ENCODE measurements at regions not wholly inside any gene's neighbourhood (a gene's known extent, or its start where the extent isn't known, plus 50 kb on each side); places are given as distances from the start of the nearest gene placed in this dataset.

DNA sequence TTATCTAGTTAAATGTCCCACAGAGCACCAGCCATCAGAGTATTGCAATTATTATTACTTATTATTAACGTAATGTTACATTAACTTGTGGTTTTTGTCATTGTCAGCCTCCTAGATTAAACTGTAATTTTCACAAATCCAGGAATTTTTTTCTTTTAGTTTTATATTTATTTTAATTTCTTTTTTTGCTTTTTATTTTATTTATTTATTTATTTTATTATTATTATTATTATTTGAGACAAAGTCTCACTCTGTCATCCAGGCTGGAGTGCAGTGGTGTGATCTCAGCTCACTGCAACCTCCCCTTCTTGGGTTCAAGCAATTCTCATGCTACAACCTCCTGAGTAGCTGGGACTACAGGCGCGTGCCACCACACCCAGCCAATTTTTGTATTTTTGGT lies 202.9 kb upstream of the LUZP2 start:
- DNase-seq (ENCODE audit: low read depth): no peak
- no peak overlapping the region for H3K4me3 ChIP-seq (ENCODE audit: low read length)
- TF ChIP-seq, protein P1, sequence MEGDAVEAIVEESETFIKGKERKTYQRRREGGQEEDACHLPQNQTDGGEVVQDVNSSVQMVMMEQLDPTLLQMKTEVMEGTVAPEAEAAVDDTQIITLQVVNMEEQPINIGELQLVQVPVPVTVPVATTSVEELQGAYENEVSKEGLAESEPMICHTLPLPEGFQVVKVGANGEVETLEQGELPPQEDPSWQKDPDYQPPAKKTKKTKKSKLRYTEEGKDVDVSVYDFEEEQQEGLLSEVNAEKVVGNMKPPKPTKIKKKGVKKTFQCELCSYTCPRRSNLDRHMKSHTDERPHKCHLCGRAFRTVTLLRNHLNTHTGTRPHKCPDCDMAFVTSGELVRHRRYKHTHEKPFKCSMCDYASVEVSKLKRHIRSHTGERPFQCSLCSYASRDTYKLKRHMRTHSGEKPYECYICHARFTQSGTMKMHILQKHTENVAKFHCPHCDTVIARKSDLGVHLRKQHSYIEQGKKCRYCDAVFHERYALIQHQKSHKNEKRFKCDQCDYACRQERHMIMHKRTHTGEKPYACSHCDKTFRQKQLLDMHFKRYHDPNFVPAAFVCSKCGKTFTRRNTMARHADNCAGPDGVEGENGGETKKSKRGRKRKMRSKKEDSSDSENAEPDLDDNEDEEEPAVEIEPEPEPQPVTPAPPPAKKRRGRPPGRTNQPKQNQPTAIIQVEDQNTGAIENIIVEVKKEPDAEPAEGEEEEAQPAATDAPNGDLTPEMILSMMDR (IDR thresholded peaks at IDR 0.05; ENCODE audit: insufficient read depth, low read depth, low read length, missing control alignments): no peak

DNA sequence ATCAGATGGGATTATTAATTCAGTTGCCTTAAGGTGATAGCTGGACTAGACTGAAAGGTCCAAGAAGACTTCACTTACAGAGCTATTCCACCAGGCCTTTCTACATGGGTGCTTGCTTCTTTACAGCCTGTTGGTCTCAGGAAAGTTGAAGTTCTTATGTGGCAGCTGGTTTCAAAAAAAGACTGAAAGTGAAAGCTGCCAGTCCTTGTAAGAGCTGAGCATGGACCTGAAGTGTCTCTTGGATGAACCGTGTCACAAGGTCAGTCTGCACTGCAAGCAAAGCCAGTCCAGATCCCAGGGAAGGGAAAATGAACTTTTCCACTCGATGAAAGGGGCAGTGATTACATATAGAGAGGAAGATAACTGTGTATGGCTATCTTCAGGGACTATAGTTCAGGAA lies 201.5 kb upstream of the LUZP2 start:
- DNase-seq (ENCODE audit: low read depth): no peak
- TF ChIP-seq, protein P1 (IDR thresholded peaks at IDR 0.05; ENCODE audit: insufficient read depth, low read depth, low read length, missing control alignments): no peak
- no peak overlapping the region for H3K4me3 ChIP-seq (ENCODE audit: low read length)

DNA sequence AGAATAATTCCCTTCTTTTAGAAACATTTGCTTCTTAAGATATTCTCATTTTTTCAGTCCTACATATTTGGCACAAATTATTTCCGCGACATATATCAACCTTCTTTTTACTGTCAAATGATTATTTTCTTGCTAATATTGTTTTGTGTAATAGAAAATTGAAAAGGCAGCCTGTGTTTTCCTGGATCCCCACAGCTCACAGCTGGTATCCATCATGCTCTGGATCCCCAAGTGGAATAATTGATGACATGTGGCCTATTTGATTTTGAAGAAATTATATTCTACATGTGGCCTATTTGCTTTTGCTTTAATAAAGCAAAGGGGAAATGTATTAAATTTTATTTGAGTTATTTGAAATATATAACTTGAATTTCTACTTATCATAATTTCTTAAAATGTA lies 199.4 kb upstream of the LUZP2 start:
- no peak for DNase-seq (ENCODE audit: low read depth)
- no peak overlapping the region for H3K4me3 ChIP-seq (ENCODE audit: low read length)
- TF ChIP-seq, protein P1 (IDR thresholded peaks at IDR 0.05; ENCODE audit: insufficient read depth, low read depth, low read length, missing control alignments): no peak

DNA sequence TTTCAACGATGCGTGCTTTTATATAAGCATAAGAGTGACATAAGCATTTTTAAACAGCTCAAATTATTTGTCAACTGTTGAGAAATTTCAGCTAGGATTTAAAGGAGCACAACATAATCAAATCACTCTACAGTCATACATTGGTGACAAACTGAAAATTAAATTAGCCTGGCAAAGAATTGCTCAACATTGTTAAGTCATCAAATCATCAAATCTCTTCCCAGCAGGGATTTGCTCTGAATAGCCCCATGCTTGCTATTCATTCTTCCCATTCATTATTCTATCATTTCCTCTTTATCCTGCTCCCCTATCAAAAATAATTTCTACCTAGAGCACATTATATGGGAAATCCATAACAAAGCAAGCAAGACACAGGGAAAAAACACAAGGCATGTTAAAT lies 198.7 kb upstream of the LUZP2 start:
- no peak overlapping the region for H3K4me3 ChIP-seq (ENCODE audit: low read length)
- DNase-seq (ENCODE audit: low read depth): no peak
- TF ChIP-seq, protein P1 (IDR thresholded peaks at IDR 0.05; ENCODE audit: insufficient read depth, low read depth, low read length, missing control alignments): no peak

DNA sequence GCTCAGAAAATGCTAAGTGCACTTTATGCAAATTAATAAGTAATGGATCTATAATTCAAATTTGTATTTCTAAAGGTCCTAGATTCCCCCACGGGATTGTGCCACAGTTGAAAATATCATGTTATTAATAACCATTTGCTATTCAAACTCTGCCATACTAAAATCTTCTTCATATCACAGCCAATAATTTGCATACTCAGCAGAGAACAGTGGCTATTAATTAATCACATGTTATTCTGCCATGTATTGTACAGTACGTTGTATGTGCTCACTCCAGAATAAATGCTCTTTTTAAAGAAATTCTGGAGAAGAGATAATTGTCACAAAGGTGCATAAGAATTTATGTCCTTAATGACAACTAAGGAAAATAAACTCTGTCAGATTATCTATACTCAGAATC lies 184.9 kb upstream of the LUZP2 start:
- DNase-seq (ENCODE audit: low read depth): no peak
- TF ChIP-seq, protein P1 (IDR thresholded peaks at IDR 0.05; ENCODE audit: insufficient read depth, low read depth, low read length, missing control alignments): no peak
- H3K4me3 ChIP-seq (ENCODE audit: low read length): no peak overlapping the region

DNA sequence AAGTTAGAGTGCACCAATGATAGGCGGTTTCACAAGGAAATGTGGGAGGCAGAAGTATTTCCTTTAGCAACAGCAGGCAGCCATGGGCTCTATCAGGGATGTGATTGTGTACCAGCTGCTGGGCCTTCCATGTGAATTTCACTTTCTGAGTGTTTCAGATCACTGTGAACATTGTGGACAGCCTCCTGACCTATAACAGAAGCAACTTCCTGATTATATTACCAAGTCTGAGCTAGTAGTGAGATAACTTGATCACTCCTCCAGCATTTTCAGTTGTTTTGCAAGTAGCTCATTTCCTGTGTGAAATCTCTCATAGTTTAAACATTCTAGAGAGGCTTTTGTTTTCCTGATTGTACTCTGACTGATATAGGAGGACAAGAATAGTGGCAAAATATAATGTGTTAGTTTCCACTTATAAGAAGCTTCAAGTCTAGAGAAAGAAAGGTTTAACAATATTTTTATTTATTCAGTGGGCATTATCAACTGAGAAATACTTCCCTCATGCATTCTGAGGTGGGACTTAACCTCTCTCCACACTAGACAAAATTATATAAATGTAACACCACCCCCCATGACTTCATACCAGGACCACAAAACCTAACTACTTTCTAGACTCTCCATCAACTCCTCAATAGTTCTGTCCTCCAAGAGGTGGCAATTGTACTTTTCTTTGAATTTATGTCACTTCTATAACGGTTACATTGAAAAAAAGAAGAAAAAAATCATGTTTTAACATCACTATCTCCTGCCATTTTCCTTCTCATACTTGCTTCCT lies 184.2 kb upstream of the LUZP2 start:
- TF ChIP-seq, protein P1 (IDR thresholded peaks at IDR 0.05; ENCODE audit: insufficient read depth, low read depth, low read length, missing control alignments): no peak
- no peak for DNase-seq (ENCODE audit: low read depth)
- H3K4me3 ChIP-seq (ENCODE audit: low read length): no peak overlapping the region

DNA sequence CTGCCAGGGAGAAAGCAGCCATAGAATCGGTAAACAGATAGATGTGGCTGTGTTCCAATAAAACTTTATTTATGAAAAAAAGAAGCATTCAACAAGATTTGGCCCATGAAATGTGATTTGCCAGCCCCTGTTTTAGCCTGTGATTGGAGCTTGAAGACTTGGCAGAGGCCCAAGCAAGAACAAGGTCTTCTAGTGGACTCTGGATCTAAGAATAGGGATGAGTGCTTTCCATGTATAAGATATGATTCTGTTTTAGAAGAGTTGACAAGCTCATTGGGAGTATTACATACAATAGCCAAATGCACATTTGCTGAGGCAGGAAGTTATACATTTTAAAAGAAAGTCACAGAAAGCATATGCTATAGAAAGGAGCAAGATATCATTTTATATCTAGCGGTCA lies 175.6 kb upstream of the LUZP2 start:
- no peak for DNase-seq (ENCODE audit: low read depth)
- TF ChIP-seq, protein P1 (IDR thresholded peaks at IDR 0.05; ENCODE audit: insufficient read depth, low read depth, low read length, missing control alignments): no peak
- no peak overlapping the region for H3K4me3 ChIP-seq (ENCODE audit: low read length)
